ENCODE measurements at regions not wholly inside any gene's neighbourhood (a gene's known extent, or its start where the extent isn't known, plus 50 kb on each side); places are given as distances from the start of the nearest gene placed in this dataset.
A peak's percentile ranks its signal among the peaks of the same experiment; 100 is the strongest.
"Not testable (repeated sequence)": the region's sequence is repeated elsewhere in the genome, so short reads cannot be mapped to it uniquely, and the experiment has no call there.

GRCh38 chr7:111653846-111654245 lies 91.6 kb upstream of the IMMP2L start:
- DNase-seq: no peak
- no peak overlapping the region for H3K27ac Mint-ChIP-seq
- no peaks in the 10 kb centered on the region for H3K4me1 Mint-ChIP-seq
- no peak for TF ChIP-seq CTCF (IDR thresholded peaks at IDR 0.05)
- H3K36me3 Mint-ChIP-seq (ENCODE audit: low read depth): no peaks in the 10 kb centered on the region
- peaks cover 11% of the 10 kb centered on the region for H3K9me3 Mint-ChIP-seq
- no peaks in the 10 kb centered on the region for H3K27me3 Mint-ChIP-seq (ENCODE audit: low read depth, poor library complexity)
- no peak overlapping the region for H3K4me3 Mint-ChIP-seq

- H3K27ac Mint-ChIP-seq: no peak overlapping the region
- H3K4me1 Mint-ChIP-seq: no peaks in the 10 kb centered on the region
- DNase-seq: no peak
- no peaks in the 10 kb centered on the region for H3K36me3 Mint-ChIP-seq (ENCODE audit: low read depth)
- no peaks in the 10 kb centered on the region for H3K27me3 Mint-ChIP-seq (ENCODE audit: low read depth, poor library complexity)
- no peak for TF ChIP-seq CTCF (IDR thresholded peaks at IDR 0.05)
- no peak overlapping the region for H3K4me3 Mint-ChIP-seq
- peaks cover 14% of the 10 kb centered on the region for H3K9me3 Mint-ChIP-seq
Measured at GRCh38 chr7:111650456-111650999, 88.2 kb upstream of the IMMP2L start.

GRCh38 chr7:111647881-111648280 lies 85.6 kb upstream of the IMMP2L start:
- no peak overlapping the region for H3K4me3 Mint-ChIP-seq
- no peaks in the 10 kb centered on the region for H3K27me3 Mint-ChIP-seq (ENCODE audit: low read depth, poor library complexity)
- no peak overlapping the region for H3K27ac Mint-ChIP-seq
- peaks cover 21% of the 10 kb centered on the region for H3K9me3 Mint-ChIP-seq
- H3K36me3 Mint-ChIP-seq (ENCODE audit: low read depth): no peaks in the 10 kb centered on the region
- H3K4me1 Mint-ChIP-seq: no peaks in the 10 kb centered on the region
- DNase-seq: no peak
- no peak for TF ChIP-seq CTCF (IDR thresholded peaks at IDR 0.05)

- H3K4me1 Mint-ChIP-seq; H3K36me3 Mint-ChIP-seq (ENCODE audit: low read depth); H3K4me3 Mint-ChIP-seq; H3K27me3 Mint-ChIP-seq (ENCODE audit: low read depth, poor library complexity); H3K27ac Mint-ChIP-seq: not testable (repeated sequence)
- peak; percentile 3 for DNase-seq
- peaks cover 16% of the 10 kb centered on the region for H3K9me3 Mint-ChIP-seq
Measured at GRCh38 chr7:111644595-111644994, 82.3 kb upstream of the IMMP2L start.

- Mint-ChIP-seq H3K27ac (no peak overlapping the region), H3K9me3 (peaks cover 16% of the 10 kb centered on the region), H3K4me3 (no peak overlapping the region), H3K27me3 (ENCODE audit: low read depth, poor library complexity) (no peaks in the 10 kb centered on the region), H3K36me3 (ENCODE audit: low read depth) (no peaks in the 10 kb centered on the region), H3K4me1 (no peaks in the 10 kb centered on the region)
- DNase-seq: no peak
- TF ChIP-seq CTCF (IDR thresholded peaks at IDR 0.05): no peak
Measured at GRCh38 chr7:111642373-111642772, 80.1 kb upstream of the IMMP2L start.

- no peak for DNase-seq
- TF ChIP-seq CTCF (IDR thresholded peaks at IDR 0.05): no peak
- H3K36me3 Mint-ChIP-seq (ENCODE audit: low read depth): no peaks in the 10 kb centered on the region
- no peaks in the 10 kb centered on the region for H3K4me1 Mint-ChIP-seq
- H3K9me3 Mint-ChIP-seq: peaks cover 12% of the 10 kb centered on the region
- H3K27me3 Mint-ChIP-seq (ENCODE audit: low read depth, poor library complexity): no peaks in the 10 kb centered on the region
- no peak overlapping the region for H3K4me3 Mint-ChIP-seq
- H3K27ac Mint-ChIP-seq: no peak overlapping the region
Measured at GRCh38 chr7:111640416-111640815, 78.1 kb upstream of the IMMP2L start.

Measured in nephron progenitor cell (in vitro differentiated cells).